Thyroid gland (tissue), 4 donors: ENCODE measurements at regions not wholly inside any gene's neighbourhood (a gene's known extent, or its start where the extent isn't known, plus 50 kb on each side); places are given as distances from the start of the nearest gene placed in this dataset.

Source experiments
- DNase-seq, 2 donors: peaks; one replicate each; pipeline ENCODE4 v3.0.0-alpha.2; 2019
- H3K27ac ChIP-seq, 3 donors: fragments of 200-600 bp; sonication (generic); 1 replicate in 2 of 3; 2 replicates in 1 of 3; pipeline ENCODE4 v1.5.1; 2016 to 2019; ENCODE audit warnings: mild to moderate bottlenecking in 1 of 3, moderate library complexity in 1 of 3
- H3K27me3 ChIP-seq: fragments of 200-600 bp; sonication (generic); one replicate; pipeline ENCODE4 v1.5.1; 2019
- H3K36me3 ChIP-seq, 2 donors: fragments of 200-600 bp; sonication (generic); one replicate each; pipeline ENCODE4 v1.5.1; 2016 to 2019
- H3K4me1 ChIP-seq, 2 donors: fragments of 200-600 bp; sonication (generic); one replicate each; pipeline ENCODE4 v1.5.1; 2017 to 2019
- H3K4me3 ChIP-seq, 3 donors: fragments of 200-600 bp; sonication (generic); replicated peaks in 1 of 3; 1 replicate in 2 of 3; 2 replicates in 1 of 3; pipeline ENCODE4 v1.5.1; 2016; ENCODE audit warnings: mild to moderate bottlenecking in 1 of 3
- H3K9me3 ChIP-seq: fragments of 200-600 bp; sonication (generic); one replicate; pipeline ENCODE4 v1.5.1; 2017
- POLR2A ChIP-seq, 2 donors: fragments of 450-650 bp; IDR thresholded peaks; one replicate each; pipeline ENCODE4 v1.6.1; 2017; ENCODE audit warnings: antibody characterized with exemption in 2 of 2, mild to moderate bottlenecking in 2 of 2, moderate library complexity in 1 of 2
- WGBS, 2 donors: methylation state at CpG; one replicate each; pipeline ENCODE4 v1.1.5; 2017; 5-methylcytosine and 5-hydroxymethylcytosine counted together
- intact Hi-C: fragments of 100-400 bp; cut with DNase I; formaldehyde crosslinking; loops from one replicate; pipeline ENCODE4 v1.15.1; 2023
- TF ChIP-seq, protein P1 (sequence below), 6 experiments: fragments of 200-600 bp in 3 of 6; fragments of 450-650 bp in 3 of 6; sonication (generic) in 3 of 6; IDR thresholded peaks; one replicate each; pipeline ENCODE4 v1.5.1; 2016 to 2019; ENCODE audit warnings: antibody characterized with exemption in 6 of 6, mild to moderate bottlenecking in 2 of 6, inconsistent platforms in 1 of 6, moderate library complexity in 1 of 6

DNA sequence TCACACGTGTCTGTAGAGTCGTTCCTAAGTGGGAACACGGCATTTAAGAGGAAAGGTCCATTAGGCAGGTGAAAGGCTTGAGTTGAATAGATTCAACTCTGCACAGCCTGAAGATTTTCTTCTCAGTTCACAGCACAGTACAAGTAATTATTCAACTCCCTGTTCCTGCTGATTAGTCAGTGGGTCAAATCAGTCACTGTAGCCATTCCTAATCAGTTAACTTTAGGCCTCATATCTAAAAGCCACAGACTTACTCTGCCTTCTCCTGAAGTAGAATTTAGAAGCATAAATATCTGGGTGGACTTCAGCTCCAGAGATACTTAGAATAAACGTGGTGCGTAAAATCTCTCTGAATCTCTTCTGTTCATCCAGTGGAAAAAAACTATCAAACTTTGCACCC lies 872.4 kb downstream of the C6orf118 start:
- 79 to 83% methylated on average over 5 of the region's 5 CpGs for WGBS, 2 donors
- DNase-seq = no peak
- Histone ChIP-seq H3K27me3 (no peaks in the 10 kb centered on the region), H3K9me3 (no peaks in the 10 kb centered on the region), H3K4me1 (no peaks in the 10 kb centered on the region), H3K27ac (no peak overlapping the region), H3K36me3 (no peaks in the 10 kb centered on the region), H3K4me3 (no peak overlapping the region)
- TF ChIP-seq, protein P1, sequence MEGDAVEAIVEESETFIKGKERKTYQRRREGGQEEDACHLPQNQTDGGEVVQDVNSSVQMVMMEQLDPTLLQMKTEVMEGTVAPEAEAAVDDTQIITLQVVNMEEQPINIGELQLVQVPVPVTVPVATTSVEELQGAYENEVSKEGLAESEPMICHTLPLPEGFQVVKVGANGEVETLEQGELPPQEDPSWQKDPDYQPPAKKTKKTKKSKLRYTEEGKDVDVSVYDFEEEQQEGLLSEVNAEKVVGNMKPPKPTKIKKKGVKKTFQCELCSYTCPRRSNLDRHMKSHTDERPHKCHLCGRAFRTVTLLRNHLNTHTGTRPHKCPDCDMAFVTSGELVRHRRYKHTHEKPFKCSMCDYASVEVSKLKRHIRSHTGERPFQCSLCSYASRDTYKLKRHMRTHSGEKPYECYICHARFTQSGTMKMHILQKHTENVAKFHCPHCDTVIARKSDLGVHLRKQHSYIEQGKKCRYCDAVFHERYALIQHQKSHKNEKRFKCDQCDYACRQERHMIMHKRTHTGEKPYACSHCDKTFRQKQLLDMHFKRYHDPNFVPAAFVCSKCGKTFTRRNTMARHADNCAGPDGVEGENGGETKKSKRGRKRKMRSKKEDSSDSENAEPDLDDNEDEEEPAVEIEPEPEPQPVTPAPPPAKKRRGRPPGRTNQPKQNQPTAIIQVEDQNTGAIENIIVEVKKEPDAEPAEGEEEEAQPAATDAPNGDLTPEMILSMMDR (IDR thresholded peaks at IDR 0.05) = no peak
- no peak for TF ChIP-seq POLR2A (IDR thresholded peaks at IDR 0.05)
- intact Hi-C loops = no loop called here

DNA sequence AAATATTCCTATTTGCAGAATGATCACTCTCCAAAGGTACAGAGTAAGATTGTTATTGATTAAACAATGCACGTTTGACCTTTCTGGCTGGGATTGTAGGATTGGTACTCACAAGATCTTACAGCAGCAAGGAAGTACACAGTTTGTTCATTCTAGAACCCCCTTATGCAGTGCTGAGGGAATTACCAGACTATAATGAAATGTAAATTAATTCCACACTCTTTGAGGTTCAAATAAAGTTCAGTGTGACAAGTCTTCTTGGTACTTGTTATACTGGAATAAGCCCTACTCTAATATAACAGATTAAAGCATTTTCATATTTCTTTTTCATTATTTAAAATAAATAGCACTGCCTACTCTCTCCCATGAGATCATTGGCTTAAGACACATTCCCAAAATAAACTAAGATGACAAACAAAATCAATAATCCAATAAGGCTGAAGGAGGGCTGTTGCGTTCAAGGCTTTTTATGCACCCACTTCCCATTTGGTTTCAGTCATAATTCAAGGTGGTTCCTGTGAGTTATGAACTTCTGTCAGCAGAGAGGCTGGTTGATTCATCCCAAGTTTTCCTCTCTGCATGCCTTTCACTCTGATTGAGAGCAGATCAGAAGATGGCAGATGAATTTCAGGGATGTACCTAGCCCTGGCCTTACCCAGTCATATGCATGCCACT lies 881.5 kb downstream of the C6orf118 start:
- TF ChIP-seq, protein P1 (IDR thresholded peaks at IDR 0.05) = no peak
- no peak for TF ChIP-seq POLR2A (IDR thresholded peaks at IDR 0.05)
- Histone ChIP-seq H3K4me1 (no peaks in the 10 kb centered on the region), H3K4me3 (no peak overlapping the region), H3K9me3 (no peaks in the 10 kb centered on the region), H3K36me3 (no peaks in the 10 kb centered on the region), H3K27me3 (no peaks in the 10 kb centered on the region), H3K27ac (no peak overlapping the region)
- WGBS, 2 donors = 87 to 92% methylated on average over 2 of the region's 2 CpGs
- intact Hi-C loops = no loop called here
- no peak for DNase-seq

DNA sequence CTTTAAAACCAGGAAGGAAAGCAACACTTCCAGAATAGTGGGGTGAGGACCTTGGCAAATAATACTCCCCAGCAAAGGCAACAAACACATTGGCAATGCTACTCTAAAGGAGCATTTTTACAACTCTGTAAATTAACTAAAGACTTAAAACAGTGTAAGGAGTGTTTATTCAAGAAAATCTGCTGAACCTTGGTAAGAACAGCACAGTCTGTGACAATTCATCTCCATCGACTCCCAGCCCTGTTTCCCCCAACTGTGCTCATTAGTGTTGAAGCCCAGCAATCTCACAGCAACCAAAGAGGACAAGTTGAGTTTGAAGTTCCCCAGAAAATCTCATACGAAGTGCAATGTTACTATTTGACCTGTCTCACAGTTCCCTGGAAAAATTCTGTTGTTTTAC lies 884.9 kb downstream of the C6orf118 start:
- TF ChIP-seq POLR2A (IDR thresholded peaks at IDR 0.05) = no peak
- TF ChIP-seq, protein P1 (IDR thresholded peaks at IDR 0.05) = no peak
- no peaks in the 10 kb centered on the region for H3K36me3 ChIP-seq
- DNase-seq = no peak
- H3K27me3 ChIP-seq = no peaks in the 10 kb centered on the region
- no peak overlapping the region for H3K4me3 ChIP-seq
- intact Hi-C loops = no loop called here
- no peaks in the 10 kb centered on the region for H3K9me3 ChIP-seq
- no peaks in the 10 kb centered on the region for H3K4me1 ChIP-seq
- H3K27ac ChIP-seq = no peak overlapping the region
- WGBS, 2 donors = 71 to 83% methylated on average over 2 of the region's 2 CpGs

DNA sequence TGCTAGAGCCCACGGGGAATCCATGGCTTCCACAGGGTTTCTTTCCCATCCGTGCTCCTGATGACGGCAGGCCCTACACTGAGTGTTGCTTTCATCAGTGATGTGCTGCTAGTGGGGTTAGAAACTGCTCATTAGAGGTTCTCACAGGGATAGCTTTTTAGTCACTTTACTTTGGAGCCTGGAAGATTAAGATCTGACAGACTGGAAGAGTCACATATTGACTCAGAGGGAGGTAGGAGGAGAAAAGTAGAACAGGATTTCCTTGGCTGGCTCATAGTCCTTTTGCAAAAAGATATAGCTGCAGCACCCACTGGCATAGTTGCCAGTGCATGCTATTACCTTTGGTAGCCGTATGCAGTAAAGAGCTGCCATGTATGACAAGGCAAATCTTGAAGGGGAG lies 890.3 kb downstream of the C6orf118 start:
- H3K4me3 ChIP-seq = no peak overlapping the region
- H3K27me3 ChIP-seq = no peaks in the 10 kb centered on the region
- no peaks in the 10 kb centered on the region for H3K36me3 ChIP-seq
- H3K9me3 ChIP-seq = no peaks in the 10 kb centered on the region
- H3K27ac ChIP-seq = no peak overlapping the region
- WGBS, 2 donors = 58 to 62% methylated on average over 4 of the region's 4 CpGs
- no peaks in the 10 kb centered on the region for H3K4me1 ChIP-seq
- TF ChIP-seq, protein P1 (IDR thresholded peaks at IDR 0.05) = no peak
- TF ChIP-seq POLR2A (IDR thresholded peaks at IDR 0.05) = no peak
- intact Hi-C loops = no loop called here
- DNase-seq = no peak

DNA sequence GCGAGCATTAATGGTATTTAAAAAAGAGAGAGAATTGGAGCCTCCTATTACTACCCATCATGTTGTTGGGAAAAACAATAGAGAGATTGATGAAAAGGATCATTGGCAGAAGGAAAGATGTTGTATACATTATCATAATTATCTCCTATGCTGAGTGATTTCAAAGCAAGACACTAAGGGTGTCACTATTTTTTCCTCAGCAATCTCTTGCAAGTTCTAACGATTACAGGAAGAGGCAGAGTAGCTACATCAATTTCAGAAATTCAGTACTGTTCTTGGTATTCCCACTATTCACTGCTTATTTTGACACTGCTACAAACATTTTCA lies 891.2 kb downstream of the C6orf118 start:
- 76 to 83% methylated on average over 2 of the region's 2 CpGs for WGBS, 2 donors
- TF ChIP-seq, protein P1 (IDR thresholded peaks at IDR 0.05) = no peak
- TF ChIP-seq POLR2A (IDR thresholded peaks at IDR 0.05) = no peak
- H3K9me3 ChIP-seq = no peaks in the 10 kb centered on the region
- H3K4me1 ChIP-seq = no peaks in the 10 kb centered on the region
- H3K36me3 ChIP-seq = no peaks in the 10 kb centered on the region
- no peaks in the 10 kb centered on the region for H3K27me3 ChIP-seq
- H3K27ac ChIP-seq = no peak overlapping the region
- intact Hi-C loops = no loop called here
- no peak overlapping the region for H3K4me3 ChIP-seq
- DNase-seq = no peak
